ENCODE measurements at regions not wholly inside any gene's neighbourhood (a gene's known extent, or its start where the extent isn't known, plus 50 kb on each side); places are given as distances from the start of the nearest gene placed in this dataset.

- no peak for DNase-seq
Observed at GRCh38 chr4:111761531-111761930, 383.7 kb upstream of the FAM241A start.

DNA sequence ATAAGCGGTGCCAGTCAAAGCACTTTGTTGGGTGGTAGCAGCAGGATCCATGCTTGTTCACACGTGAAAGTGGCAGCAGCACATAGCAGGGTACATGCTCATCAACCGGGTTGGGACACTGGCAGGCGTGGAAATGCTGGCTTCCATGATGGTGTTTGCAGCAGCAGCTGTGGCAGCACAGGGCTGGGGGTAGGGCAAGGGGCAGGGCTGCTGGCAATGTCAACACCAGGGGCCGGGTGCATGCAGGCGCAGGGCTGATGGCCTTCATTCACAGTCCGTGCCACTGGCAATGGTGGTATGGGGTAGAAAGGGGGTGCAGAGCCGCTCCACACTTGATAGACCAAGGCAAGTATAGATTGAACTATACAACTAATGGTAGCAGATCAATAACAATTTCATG lies 374.7 kb upstream of the FAM241A start:
- no peak for DNase-seq

DNA sequence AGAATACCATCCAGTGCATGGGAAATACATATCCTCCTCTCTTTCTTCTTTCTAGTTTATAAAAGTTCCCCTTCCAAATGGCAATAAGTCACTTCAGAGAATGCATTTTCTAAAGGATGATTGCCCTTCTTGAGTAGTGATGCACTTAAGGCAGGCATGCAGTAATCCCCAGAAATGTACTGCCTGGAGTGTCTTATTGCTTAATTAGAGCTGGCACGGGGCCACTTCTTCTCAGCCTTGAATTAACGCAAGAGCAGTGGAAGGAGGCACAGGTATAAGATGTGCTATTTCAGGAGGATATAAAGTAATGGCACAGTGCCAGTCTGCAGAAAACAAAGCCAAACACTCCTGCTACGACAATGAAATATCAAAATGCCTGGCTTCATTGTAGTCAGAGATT lies 371.4 kb upstream of the FAM241A start:
- no peak for DNase-seq

GRCh38 chr4:111775556-111776297 lies 369.5 kb upstream of the FAM241A start:
- DNase-seq = no peak

- no peak for DNase-seq
Observed at GRCh38 chr4:111776561-111776960, 368.7 kb upstream of the FAM241A start.

- DNase-seq = no peak
Observed at GRCh38 chr4:111778543-111778942, 366.7 kb upstream of the FAM241A start.

GRCh38 chr4:111780965-111781364 lies 364.3 kb upstream of the FAM241A start:
- DNase-seq = no peak

DNA sequence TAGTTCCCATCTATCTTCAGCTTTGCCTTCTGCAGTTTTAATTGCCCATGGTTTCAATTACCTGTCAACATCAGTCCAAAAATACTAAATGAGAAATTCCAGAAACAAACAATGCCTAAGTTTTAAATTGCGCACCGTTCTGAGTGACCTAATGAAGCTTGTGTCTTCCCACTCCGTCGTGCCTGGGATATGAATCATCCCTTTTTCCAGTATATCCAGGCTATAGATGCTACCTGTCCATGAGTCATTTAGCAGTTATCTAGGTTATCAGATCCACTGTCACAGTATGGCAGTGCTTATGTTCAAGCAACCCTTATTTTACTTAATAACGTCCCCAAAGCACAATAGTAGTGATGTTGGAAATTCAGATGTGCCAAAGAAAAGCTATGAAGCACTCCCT lies 363.6 kb upstream of the FAM241A start:
- no peak for DNase-seq

- no peak for DNase-seq
Observed at GRCh38 chr4:111788099-111788498, 357.2 kb upstream of the FAM241A start.

DNA sequence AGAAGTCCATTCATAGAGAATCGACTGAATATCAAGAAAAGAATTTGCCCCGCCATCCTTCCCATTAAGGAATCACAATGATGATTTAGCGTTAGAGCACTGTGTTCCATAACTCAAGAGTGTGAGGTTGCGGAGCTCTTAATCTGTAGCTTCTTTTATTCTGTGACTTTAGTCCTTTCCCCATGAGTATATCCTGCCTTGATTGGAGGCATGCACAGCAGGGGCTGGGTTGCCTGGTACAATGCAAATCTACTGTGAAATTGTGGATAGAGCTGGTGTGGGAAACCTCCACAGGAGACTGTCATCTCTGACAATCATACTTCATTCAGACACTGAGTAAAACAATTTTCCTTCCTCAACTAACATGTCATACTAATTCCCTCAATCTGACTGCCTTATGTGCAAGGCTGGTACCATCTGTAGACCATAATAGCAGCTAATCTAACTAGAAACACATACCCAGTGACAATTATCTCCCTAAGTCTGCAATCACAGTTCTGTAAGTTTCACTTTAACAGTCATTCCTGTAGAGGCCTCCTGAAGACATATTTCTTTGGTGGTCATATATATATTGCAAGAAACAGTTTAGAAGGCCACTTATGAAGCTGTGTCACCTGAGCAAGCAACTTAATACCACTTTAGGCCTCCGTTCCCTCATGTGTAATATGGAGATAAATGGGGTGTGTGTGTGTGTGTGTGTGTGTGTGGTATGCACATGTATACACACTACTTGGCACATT lies 355.2 kb upstream of the FAM241A start:
- no peak for DNase-seq

- DNase-seq = no peak
Observed at GRCh38 chr4:111792632-111793031, 352.6 kb upstream of the FAM241A start.

GRCh38 chr4:111793433-111794091 lies 351.7 kb upstream of the FAM241A start:
- no peak for DNase-seq

DNA sequence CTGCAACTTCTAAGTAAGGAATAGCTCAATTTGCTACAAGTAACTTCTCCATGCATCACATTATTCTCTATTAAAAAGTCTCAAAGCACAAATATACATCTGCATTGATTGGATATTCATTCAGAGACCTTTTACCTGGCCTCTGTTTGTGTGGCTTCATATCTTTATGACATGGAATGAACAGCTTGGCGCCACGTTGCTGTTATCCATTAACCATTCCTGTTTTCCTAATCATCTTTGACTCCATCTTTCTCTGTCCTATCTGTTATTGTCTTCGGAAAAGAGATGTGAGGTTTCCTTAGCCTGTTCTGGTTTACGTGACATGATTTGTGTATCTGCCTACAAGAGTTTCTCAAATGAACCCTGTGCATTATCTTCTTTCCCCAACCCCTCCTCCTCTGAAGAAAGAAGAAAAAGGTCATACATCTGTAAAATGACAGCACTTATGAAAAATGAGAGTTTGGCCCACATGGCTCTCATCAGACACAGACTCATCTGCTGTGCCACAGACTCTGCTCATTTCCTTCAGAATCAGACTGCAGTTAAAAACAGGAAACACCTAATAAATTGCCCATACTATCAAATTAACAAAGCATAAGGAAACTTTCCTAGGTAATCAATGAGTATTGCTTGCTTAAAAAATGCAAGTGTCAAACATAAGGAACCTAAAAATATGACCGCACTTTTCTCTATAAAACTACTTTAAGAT lies 347.6 kb upstream of the FAM241A start:
- DNase-seq = no peak

DNA sequence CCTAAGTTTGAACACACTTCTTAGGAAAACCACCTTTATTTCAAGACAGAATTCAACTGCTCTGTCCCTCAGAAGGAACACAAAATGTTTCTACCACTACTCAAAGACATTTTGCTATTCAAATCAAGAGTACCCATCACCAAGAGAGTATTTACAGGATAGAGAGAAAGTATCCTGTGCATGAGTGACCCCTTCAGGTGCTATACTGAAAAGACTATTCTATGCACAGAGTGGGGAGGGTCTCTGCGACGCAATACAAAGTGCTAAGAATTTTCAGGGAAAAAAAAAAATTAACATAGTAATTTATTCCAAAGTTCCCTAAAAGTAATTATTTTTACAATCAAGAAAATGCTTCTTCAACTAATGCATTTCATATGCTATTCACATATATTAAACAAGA lies 346.4 kb upstream of the FAM241A start:
- no peak for DNase-seq

GRCh38 chr4:111800551-111800950 lies 344.7 kb upstream of the FAM241A start:
- no peak for DNase-seq

DNA sequence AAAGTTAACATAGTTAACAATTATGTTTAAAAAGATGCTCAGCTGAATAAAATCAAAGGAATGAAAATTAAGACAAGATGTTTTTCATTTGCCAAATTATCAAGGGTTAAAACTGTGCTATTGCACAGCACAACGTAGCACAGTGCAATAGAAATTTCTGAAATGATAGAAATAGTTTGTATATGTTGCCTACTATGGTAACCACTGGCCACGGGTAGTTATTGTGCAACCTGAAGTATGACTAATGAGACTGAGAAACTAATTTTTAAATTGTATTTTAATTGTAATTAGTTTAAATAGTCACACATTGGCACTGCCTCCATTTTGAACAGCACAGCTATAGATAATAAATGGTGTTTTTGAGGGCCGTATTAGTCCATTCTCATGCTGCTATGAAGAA lies 343.1 kb upstream of the FAM241A start:
- no peak for DNase-seq

DNA sequence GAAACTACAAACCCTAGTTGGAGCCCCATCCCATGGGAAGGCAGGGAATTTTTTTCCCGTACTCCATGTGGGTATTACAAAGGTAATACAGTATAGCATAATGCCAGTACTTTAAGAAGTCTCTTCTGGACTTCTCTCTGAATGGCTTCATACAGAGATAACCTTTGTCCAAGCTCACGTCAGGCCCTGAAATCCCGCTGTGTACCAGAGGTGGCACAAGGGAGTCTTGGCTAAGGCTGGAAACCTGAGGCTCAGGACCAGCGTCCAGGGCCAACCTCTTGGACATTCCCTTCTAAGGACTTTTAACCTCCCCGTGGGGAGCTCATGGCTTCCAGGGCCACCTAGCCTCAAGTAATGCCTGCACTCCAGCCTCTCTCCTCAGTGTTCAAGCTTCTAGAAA lies 338.9 kb upstream of the FAM241A start:
- DNase-seq = no peak

DNA sequence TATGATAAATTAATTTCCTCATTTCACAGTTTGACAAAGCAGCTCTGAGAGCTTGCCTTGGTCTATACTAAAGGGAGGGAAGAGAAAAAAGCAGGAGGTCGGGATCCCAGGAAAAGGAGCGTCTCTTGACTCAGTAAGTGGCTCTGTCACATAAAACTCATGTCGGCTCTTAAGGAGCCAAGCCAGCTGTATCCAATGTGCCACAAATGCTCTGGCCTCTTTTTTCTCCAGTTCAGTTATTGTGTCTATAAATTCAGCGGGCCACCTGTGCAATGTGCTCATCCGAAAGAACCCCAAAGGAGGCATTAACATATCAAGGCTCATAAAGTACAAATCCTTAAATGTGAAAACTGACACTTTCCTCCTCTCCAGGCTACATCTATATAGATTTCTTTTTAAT lies 337.7 kb upstream of the FAM241A start:
- DNase-seq = no peak

GRCh38 chr4:111808174-111808573 lies 337.1 kb upstream of the FAM241A start:
- no peak for DNase-seq

DNA sequence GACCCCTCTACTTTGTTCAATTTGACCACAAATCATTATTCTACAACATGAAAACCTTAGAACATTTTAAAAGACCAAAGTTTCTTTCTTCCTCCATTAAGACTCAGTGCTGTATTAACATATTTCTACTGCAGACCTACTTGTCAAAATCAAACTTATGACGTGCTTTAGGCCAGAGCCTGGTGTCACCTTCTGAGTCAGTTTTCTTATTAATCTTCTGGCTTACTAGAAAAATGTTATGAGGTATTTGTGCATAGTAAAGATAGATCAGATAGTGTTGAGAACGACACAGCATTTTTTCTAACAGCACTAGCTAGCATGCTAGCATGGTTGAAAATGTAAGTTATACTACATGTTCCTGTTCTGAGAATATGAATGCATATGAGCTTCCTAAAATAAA lies 333.6 kb upstream of the FAM241A start:
- no peak for DNase-seq

- no peak for DNase-seq
Observed at GRCh38 chr4:111812114-111812513, 333.1 kb upstream of the FAM241A start.

DNA sequence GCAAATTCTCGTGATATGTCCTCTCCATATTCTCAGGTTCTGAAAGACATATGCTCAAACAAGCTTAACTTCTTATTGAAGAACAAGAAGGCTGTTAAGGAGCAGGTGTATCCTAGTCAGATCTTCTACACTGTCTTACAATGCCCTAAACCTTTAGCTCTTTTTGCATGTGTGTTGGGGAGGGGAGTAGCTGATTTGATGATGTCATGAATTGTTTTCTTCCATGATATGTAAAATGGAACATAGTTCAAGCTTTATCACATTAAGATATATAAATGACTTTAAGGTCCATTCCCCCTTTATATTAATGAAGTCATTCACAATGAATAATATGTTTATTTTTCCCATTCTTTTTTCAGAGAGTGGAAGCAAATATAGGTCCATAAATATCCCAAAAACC lies 332.5 kb upstream of the FAM241A start:
- no peak for DNase-seq

- DNase-seq = no peak
Observed at GRCh38 chr4:111813555-111814140, 331.6 kb upstream of the FAM241A start.
